OCI-LY7 (cell line): ENCODE measurements at regions not wholly inside any gene's neighbourhood (a gene's known extent, or its start where the extent isn't known, plus 50 kb on each side); places are given as distances from the start of the nearest gene placed in this dataset.

Source experiments
- BruUV-seq: library from RNA; stranded (reverse); fragments of 400-500 nt; replicated peaks from 2 replicates; lab custom pipeline; 2021; lab: Mats Ljungman, UMichigan
- CTCF ChIA-PET: fragments of 300-600 bp; sonication (Branson Sonifier 250); formaldehyde crosslinking; loops from one replicate; lab custom pipeline; 2022; ENCODE audit warnings: antibody characterized with exemption; ENCODE audit not compliant: unreplicated experiment; lab: Charles Lee
- POLR2A ChIA-PET: fragments of 300-600 bp; sonication (Branson Sonifier 250); formaldehyde crosslinking; loops from one replicate; lab custom pipeline; 2022; ENCODE audit warnings: antibody characterized with exemption; lab: Charles Lee
- DNase-seq: peaks from one replicate; pipeline ENCODE4 v3.0.0-alpha.2; 2015; ENCODE audit warnings: low spot score
- H2AFZ ChIP-seq: fragments of 200-600 bp; sonication (generic), shearing (Covaris generic); 2 replicates; pipeline ENCODE4 v1.6.1; 2014; ENCODE audit warnings: mild to moderate bottlenecking, antibody characterized with exemption, low read length, moderate library complexity
- H3K27ac ChIP-seq: fragments of 200-600 bp; sonication (generic); 2 replicates; pipeline ENCODE4 v1.5.1; 2014; ENCODE audit warnings: mixed run types, low read depth, mild to moderate bottlenecking, moderate library complexity, low read length, inconsistent platforms; ENCODE audit not compliant: poor library complexity, severe bottlenecking
- H3K36me3 ChIP-seq: fragments of 200-600 bp; sonication (generic); 2 replicates; pipeline ENCODE4 v1.6.1; 2014; ENCODE audit warnings: mild to moderate bottlenecking, antibody characterized with exemption, low read length, moderate library complexity, mixed read lengths; ENCODE audit not compliant: insufficient read depth
- H3K4me1 ChIP-seq: fragments of 200-600 bp; sonication (generic); 2 replicates; pipeline ENCODE4 v1.5.1; 2014; ENCODE audit warnings: mild to moderate bottlenecking, low read length; ENCODE audit not compliant: insufficient read depth, poor library complexity, severe bottlenecking
- H3K4me2 ChIP-seq: fragments of 200-600 bp; sonication (generic); 2 replicates; pipeline ENCODE4 v1.6.1; 2014; ENCODE audit warnings: mild to moderate bottlenecking, low read length
- H3K4me3 ChIP-seq: fragments of 200-600 bp; sonication (generic); 2 replicates; pipeline ENCODE4 v1.5.1; 2014; ENCODE audit warnings: mild to moderate bottlenecking, low read depth, low read length; ENCODE audit not compliant: poor library complexity, severe bottlenecking
- H3K79me2 ChIP-seq: fragments of 200-600 bp; sonication (generic); 2 replicates; pipeline ENCODE4 v1.6.1; 2016; ENCODE audit warnings: low read depth, mild to moderate bottlenecking, low read length, moderate library complexity, mixed read lengths; ENCODE audit not compliant: insufficient read depth
- H3K9me2 ChIP-seq: fragments of 200-600 bp; sonication (generic); 2 replicates; pipeline ENCODE4 v1.6.1; 2016; ENCODE audit warnings: mild to moderate bottlenecking, low read length, mixed read lengths; ENCODE audit not compliant: insufficient read depth
- H3K9me3 ChIP-seq: fragments of 200-600 bp; sonication (generic); 2 replicates; pipeline ENCODE4 v1.6.1; 2014; ENCODE audit warnings: mild to moderate bottlenecking, mixed run types, low read length, mixed read lengths
- H4K20me1 ChIP-seq: fragments of 200-600 bp; sonication (generic); 2 replicates; pipeline ENCODE4 v1.6.1; 2014; ENCODE audit warnings: mild to moderate bottlenecking, antibody characterized with exemption, low read length, moderate library complexity, mixed read lengths; ENCODE audit not compliant: insufficient read depth
- EZH2phosphoT487 ChIP-seq: fragments of 200-600 bp; sonication (generic); IDR thresholded peaks from 2 replicates; pipeline ENCODE4 v1.6.1; 2018; ENCODE audit warnings: low read depth, borderline replicate concordance, mild to moderate bottlenecking, mixed run types, antibody characterized with exemption, low read length, moderate library complexity, mixed read lengths
- intact Hi-C: fragments of 100-400 bp; cut with micrococcal nuclease; formaldehyde crosslinking; loops from one replicate; pipeline ENCODE4 v1.10.0; 2022; ENCODE audit not compliant: unreplicated experiment
- TF ChIP-seq, protein P1 (sequence below): fragments of 200-600 bp; sonication (generic); conservative IDR thresholded peaks from 2 replicates; pipeline ENCODE4 v1.5.1; 2014; ENCODE audit warnings: mild to moderate bottlenecking, antibody characterized with exemption, low read length, moderate library complexity, mixed read lengths

DNA sequence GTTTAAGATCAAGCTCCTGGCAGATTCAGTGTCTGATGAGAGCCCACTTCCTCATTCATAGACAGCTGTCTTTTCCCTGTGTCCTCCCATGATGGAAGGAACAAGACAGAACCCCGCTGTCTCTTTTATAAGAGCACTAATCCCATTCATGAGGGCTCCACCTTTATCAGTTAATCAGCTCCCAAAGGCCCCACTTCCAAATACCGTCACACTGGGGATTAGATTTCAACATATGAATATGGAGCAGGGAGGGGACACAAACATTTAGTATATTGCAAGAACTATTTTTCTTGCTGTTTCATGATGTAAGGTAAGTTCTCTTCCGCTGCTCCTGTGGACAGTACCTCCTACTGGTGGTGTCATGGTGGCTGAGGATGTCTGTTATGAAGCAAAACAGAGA, 158.3 kb upstream of the IRAK1BP1 start:
- no peak overlapping the region for H3K4me2 ChIP-seq
- H3K4me1 ChIP-seq = no peaks in the 10 kb centered on the region
- DNase-seq = no peak
- H3K9me3 ChIP-seq = no peaks in the 10 kb centered on the region
- no peaks in the 10 kb centered on the region for H3K36me3 ChIP-seq
- H2AFZ ChIP-seq = no peak overlapping the region
- no peaks in the 10 kb centered on the region for H3K79me2 ChIP-seq
- no TSS peak for BruUV-seq
- intact Hi-C loops = no loop called here
- TF ChIP-seq, protein P1, sequence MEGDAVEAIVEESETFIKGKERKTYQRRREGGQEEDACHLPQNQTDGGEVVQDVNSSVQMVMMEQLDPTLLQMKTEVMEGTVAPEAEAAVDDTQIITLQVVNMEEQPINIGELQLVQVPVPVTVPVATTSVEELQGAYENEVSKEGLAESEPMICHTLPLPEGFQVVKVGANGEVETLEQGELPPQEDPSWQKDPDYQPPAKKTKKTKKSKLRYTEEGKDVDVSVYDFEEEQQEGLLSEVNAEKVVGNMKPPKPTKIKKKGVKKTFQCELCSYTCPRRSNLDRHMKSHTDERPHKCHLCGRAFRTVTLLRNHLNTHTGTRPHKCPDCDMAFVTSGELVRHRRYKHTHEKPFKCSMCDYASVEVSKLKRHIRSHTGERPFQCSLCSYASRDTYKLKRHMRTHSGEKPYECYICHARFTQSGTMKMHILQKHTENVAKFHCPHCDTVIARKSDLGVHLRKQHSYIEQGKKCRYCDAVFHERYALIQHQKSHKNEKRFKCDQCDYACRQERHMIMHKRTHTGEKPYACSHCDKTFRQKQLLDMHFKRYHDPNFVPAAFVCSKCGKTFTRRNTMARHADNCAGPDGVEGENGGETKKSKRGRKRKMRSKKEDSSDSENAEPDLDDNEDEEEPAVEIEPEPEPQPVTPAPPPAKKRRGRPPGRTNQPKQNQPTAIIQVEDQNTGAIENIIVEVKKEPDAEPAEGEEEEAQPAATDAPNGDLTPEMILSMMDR = no peak
- no peak for TF ChIP-seq EZH2phosphoT487
- H3K27ac ChIP-seq = no peak overlapping the region
- CTCF ChIA-PET = no interaction called here
- no peaks in the 10 kb centered on the region for H4K20me1 ChIP-seq
- POLR2A ChIA-PET = interaction anchor here (0.5 kb wide), 2 partner anchors 8 to 16 kb away, joined by 3 read pairs; no protein-coding TSS in a partner anchor
- no peak overlapping the region for H3K4me3 ChIP-seq
- H3K9me2 ChIP-seq = no peaks in the 10 kb centered on the region

GRCh38 chr6:78713564-78713963, 153.8 kb upstream of the IRAK1BP1 start:
- intact Hi-C loops = no loop called here
- Histone ChIP-seq H3K4me1 (no peaks in the 10 kb centered on the region), H3K27ac (no peak overlapping the region), H3K4me3 (no peak overlapping the region), H3K4me2 (no peak overlapping the region), H4K20me1 (no peaks in the 10 kb centered on the region), H3K36me3 (no peaks in the 10 kb centered on the region), H3K9me3 (no peaks in the 10 kb centered on the region), H2AFZ (no peak overlapping the region), H3K9me2 (no peaks in the 10 kb centered on the region; the same call in 1 of the 2 replicates), H3K79me2 (no peaks in the 10 kb centered on the region)
- DNase-seq = no peak
- BruUV-seq = no TSS peak
- TF ChIP-seq, protein P1 = no peak
- TF ChIP-seq EZH2phosphoT487 = no peak
- ChIA-PET POLR2A (no interaction called here), CTCF (no interaction called here)

- H3K79me2 ChIP-seq = no peaks in the 10 kb centered on the region
- H3K9me3 ChIP-seq = peaks cover 13% of the 10 kb centered on the region
- no peak overlapping the region for H3K4me3 ChIP-seq
- no peaks in the 10 kb centered on the region for H4K20me1 ChIP-seq
- H3K36me3 ChIP-seq = no peaks in the 10 kb centered on the region
- TF ChIP-seq, protein P1 = no peak
- TF ChIP-seq EZH2phosphoT487 = no peak
- no peak for DNase-seq
- H3K4me2 ChIP-seq = no peak overlapping the region
- H3K4me1 ChIP-seq = no peaks in the 10 kb centered on the region
- H3K27ac ChIP-seq = no peak overlapping the region
- no peak overlapping the region for H2AFZ ChIP-seq
- POLR2A ChIA-PET = no interaction called here
- CTCF ChIA-PET = no interaction called here
- intact Hi-C loops = no loop called here
- no TSS peak for BruUV-seq
- no peaks in the 10 kb centered on the region for H3K9me2 ChIP-seq
Measured at GRCh38 chr6:78744144-78744543, 123.2 kb upstream of the IRAK1BP1 start.
